Right ventricle myocardium inferior (tissue), 1 donor: ENCODE measurements at regions not wholly inside any gene's neighbourhood (a gene's known extent, or its start where the extent isn't known, plus 50 kb on each side); places are given as distances from the start of the nearest gene placed in this dataset.
"Not testable (repeated sequence)": the region's sequence is repeated elsewhere in the genome, so short reads cannot be mapped to it uniquely, and the experiment has no call there.

Experiments
- ATAC-seq: fragments of 200-7000 bp; cut with Tn5 transposase; one replicate; pipeline ENCODE4 v1.9.1; 2020; ENCODE audit warnings: mild to moderate bottlenecking, moderate library complexity
- DNase-seq: peaks from one replicate; pipeline ENCODE4 v3.0.0; 2021; ENCODE audit errors: missing footprints
- intact Hi-C: fragments of 100-400 bp; cut with DNase I; formaldehyde crosslinking; loops from one replicate; pipeline ENCODE4 v1.11.0; 2022
- donor health status: DM: no; HTN: yes; CAD: no; lungs with severe emphysema.

GRCh38 chr2:34242763-34243123 is 643.6 kb upstream of the FAM98A start:
- no peak for DNase-seq
- no peak for ATAC-seq
- intact Hi-C loops: no loop called here

DNA sequence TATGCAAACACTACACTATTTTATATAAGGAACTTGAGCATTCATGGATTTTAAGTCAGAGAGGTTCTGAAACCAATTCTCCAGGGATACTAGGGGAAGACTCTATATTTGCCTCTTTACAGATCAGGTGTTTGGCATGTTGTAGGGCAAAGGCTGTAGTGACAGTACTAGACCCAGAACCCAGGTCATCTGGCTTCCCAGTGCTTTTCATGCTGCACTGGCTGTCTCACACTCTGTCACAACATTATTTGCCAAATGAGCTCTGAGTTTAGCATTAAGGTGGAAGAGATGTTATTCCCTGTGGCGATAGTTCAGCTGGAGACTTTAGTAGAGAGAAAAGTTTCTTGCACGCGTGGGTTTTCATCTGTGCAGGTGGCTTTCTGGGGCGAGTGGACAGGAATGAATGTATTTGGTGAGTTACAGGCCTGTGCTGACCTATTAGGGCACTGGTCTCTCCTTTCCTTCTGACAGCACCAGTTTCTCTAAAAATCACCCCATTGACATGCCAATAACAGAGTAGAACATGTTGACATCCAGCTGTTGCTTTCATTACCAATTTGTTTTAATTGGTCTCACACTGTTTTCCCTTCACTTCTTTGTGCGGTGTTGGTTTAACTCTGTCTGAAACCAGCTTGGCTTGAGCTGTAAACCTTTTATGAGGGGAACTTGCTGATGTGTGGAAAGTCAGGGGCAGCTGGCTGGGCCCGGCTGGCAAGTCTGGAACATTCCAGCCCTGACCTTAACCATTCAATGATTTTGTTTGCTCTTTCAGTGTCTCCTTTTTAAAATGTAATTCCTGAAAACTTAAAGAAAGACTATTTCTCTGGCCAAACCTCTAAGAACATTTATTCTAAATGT is 643.0 kb upstream of the FAM98A start:
- intact Hi-C loops: no loop called here
- ATAC-seq: no peak
- DNase-seq: no peak

DNA sequence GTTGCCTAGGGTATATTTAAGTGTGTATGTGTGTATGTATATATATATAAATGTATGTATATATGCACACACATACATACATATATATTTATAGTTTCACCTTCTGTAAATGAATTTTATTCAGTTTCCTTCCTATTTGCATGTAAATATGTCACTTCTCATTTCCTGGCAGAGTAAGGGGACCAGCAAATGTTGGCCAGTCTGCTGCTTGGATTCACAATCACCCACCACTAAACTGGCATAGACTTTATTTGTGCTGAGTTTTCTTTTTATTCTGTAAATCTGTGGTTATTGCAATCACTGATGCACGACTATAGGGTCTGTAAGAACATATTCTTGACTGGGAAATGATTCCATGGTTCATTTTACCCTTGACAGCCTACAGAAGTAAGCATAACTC is 640.4 kb upstream of the FAM98A start:
- no peak for DNase-seq
- ATAC-seq: no peak
- intact Hi-C loops: no loop called here

DNA sequence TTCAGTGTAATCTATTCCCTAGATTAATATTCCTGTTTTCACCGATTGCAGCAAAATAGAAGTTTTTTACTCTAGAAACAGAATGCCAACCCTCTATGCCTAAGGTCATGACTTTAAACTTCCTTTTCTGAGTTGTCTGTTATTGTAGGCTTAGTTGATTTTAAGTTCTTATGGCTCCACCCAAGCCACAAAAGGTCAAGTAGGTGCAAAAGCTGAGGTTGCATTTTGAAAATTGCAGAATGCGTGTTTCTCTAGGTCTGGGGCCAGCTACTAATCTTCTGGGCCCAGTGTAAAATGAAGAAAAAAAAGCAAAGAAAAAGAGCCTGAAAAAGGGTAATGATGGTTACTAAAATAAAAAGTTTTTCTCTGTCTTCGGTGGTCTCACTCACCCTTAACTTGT is 635.7 kb upstream of the FAM98A start:
- DNase-seq (no peak), ATAC-seq (no peak)
- intact Hi-C loops: no loop called here

- intact Hi-C loops: no loop called here
- ATAC-seq (no peak), DNase-seq (no peak)
Measured at GRCh38 chr2:34229998-34230397, 630.9 kb upstream of the FAM98A start.

GRCh38 chr2:34215174-34215573 is 616.1 kb upstream of the FAM98A start:
- intact Hi-C loops: no loop called here
- ATAC-seq (no peak), DNase-seq (no peak)

DNA sequence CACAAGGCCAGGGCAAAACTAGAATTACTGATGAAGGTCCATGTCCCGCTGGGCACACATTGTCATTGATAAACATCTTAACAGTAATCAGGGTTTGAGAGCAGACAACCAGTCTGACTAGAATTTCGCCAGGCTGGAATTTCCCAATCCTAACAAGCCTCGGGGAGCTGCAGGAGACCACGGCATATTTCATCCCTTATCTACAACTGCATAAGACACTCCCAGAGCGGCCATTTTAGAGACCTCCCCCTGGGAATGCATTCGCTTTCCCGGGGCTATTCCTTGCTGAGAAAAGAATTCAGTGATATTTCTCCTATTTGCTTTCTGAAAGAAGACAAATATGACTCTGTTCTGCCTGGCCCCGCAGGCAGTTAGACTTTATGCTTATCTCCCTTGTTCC is 611.3 kb upstream of the FAM98A start:
- intact Hi-C loops, ATAC-seq, DNase-seq: not testable (repeated sequence)

DNA sequence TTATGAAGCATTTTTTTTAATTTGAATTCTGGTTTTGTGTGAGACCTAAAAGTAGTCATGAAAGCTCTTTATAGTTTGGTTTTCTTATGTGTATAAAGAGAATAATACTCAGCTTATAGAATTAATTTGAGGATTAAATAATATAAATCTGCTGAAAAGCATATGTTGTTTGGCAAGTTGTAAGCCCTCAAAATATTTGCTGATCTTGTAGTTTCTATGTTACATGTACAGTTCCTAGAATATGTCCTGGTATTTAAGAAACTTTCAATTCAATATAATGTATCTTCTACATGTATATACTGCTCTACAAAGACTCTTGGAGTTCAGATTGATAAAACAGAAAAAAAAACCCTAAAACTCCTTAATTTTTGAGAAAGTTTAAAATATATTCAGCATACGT is 605.5 kb upstream of the FAM98A start:
- ATAC-seq: no peak
- intact Hi-C loops: no loop called here
- no peak for DNase-seq

GRCh38 chr2:34201099-34201498 is 602.0 kb upstream of the FAM98A start:
- intact Hi-C loops: no loop called here
- DNase-seq: no peak
- ATAC-seq: no peak

DNA sequence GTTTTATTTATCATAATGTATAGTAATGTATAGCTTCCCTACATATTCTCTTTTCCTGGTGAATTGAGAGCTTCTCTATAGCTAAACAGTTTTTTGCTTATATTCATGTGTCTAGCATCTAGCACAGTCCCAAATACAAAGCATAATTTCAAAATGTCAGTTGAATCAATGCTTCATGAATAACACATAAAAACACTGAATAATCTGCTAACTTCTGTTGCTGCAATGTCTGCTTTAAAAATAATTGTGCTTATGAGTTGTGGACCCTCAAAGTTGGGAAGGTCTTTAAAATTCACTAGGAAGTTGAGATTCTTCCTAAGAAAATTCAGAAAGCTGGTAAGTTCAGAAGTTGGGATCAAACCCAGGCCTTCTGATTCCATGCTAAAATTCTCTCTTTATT is 600.9 kb upstream of the FAM98A start:
- intact Hi-C loops: no loop called here
- DNase-seq (no peak), ATAC-seq (no peak)

GRCh38 chr2:34193164-34193563 is 594.1 kb upstream of the FAM98A start:
- intact Hi-C loops: no loop called here
- no peak for DNase-seq
- ATAC-seq: no peak

DNA sequence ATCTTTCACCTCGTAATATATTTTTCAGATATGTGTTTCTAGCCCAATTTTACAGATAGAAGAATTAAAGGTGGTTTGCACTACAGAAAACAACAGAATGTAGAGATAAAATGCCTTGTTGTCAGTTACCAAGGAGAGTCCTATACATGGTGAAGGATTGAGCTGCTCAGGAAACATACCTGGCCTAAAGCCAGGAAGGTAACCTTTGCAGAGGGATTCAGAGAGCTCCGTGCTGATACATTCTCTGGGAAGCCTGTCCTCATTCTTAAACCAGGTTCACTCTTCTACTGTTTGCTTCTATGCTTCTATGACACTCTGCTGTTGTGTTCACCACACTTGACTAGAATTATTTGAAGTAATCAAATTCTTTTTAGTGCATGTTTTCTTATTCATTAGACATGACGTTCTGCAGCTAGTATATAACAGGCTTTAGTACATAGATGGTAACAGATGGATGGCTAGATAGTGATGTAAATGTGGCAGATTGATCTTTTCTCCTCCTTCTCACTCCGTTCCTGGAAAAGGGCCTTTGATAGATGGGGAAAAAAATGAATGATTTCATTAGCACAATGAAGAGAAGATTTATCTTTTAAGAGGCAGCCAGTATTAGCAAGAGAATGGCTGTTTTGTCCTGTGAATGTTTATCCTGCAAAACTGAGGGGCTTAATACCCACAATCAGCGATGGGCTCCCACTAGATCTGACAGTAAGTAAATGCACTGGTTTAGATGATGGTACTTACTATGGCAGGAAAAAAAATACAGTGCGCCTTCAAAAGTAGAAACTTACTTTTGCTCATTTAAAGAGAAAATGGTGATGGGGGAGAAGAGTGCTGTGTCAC is 589.6 kb upstream of the FAM98A start:
- no peak for ATAC-seq
- no peak for DNase-seq
- intact Hi-C loops: no loop called here

DNA sequence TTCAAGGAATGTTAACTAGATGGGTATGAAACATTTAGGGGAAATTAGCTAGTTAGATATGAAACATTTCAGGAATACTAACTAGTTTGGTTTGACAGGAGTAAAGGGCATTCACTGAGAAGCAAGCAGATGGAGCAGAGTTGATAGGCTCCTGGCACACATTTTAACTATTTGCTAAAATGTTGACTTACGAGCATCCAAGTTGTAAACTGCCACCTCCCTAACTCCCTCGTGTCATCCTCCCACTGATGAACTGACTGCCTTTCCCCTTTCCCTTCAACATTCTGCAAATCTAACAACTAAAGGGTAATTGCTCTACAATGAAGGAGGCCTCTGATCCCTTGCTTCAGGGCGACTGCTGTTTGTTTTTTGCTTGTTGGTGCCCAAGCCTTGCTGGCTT is 580.4 kb upstream of the FAM98A start:
- no peak for ATAC-seq
- DNase-seq: no peak
- intact Hi-C loops: no loop called here

GRCh38 chr2:34178482-34178881 is 579.4 kb upstream of the FAM98A start:
- DNase-seq: no peak
- intact Hi-C loops: no loop called here
- no peak for ATAC-seq

- intact Hi-C loops: no loop called here
- DNase-seq: no peak
- ATAC-seq: no peak
Measured at GRCh38 chr2:34176693-34177092, 577.6 kb upstream of the FAM98A start.

DNA sequence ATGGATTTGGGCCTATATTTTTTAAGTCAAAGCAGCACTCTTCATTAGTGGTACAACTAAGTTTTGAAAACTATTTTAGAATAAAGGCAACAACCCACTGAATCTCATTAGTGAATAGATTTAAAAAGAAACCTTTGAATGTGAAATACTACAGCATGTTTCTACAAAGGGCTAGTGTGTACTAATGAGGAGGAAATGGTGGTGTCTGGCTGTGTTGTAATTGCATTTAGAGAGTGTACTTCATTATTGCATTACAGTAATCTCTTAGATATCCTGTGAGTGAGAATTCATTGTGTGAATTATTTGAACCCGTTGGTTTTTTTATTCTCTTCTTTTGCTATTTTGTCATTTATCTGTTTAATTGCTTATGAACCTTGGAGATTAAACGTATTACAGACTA is 575.4 kb upstream of the FAM98A start:
- intact Hi-C loops: no loop called here
- no peak for DNase-seq
- ATAC-seq: no peak

DNA sequence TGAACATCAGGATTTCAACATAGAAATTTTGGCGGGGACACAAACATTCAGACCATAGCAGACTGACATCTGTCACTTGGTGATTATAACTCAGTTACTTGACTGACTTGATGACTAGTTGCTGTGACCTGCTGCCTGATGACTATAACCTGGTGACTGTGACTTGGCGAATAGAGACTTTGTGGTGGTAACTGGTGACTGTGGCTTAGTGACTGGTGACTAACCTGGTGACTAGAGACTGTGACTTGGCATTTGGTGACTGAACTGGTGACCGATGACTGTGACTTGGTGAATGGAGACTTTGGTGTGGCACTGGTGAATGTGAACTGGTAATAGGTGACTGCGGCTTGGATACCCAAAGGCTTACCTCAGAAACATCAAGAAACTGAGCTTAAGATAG is 563.1 kb upstream of the FAM98A start:
- intact Hi-C loops: no loop called here
- ATAC-seq (no peak), DNase-seq (no peak)

DNA sequence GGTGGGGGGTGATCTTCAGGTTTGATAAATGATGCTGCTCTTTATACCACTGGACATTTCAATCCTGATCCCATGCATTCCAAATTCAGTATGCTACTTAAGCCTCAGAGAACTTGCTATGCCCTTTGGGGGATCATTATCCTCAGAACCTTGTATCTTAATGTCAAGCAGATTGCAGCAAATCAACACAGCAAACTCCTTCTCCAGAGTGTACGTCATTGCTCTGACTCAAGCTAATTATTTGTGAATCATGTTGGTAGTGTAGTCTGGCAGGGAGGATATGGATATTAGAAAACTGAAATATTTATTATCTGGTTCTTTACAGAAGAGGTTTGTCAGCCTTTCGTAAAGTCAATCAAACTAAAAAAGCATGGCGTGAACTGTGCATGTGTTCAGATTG is 562.5 kb upstream of the FAM98A start:
- ATAC-seq (no peak), DNase-seq (no peak)
- intact Hi-C loops: no loop called here

DNA sequence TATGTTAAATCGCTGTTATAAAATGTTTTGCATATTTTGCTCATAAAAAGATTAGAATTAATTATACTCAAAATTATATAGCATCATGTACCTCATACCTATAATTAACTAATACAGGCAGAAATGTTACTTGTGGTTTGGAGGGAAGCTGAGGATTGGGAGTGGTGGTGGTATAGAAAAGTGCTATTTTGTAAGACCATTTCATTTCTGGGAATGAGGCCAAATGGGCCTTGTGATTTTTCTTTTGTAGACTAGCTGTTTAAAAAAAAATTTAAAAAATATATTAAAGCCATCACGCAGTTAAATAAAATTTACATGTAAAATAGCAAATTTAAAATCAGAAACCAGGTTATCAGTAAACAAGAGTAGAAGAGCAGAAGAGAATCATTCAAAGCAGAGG is 560.8 kb upstream of the FAM98A start:
- DNase-seq (no peak), ATAC-seq (no peak)
- intact Hi-C loops: no loop called here

DNA sequence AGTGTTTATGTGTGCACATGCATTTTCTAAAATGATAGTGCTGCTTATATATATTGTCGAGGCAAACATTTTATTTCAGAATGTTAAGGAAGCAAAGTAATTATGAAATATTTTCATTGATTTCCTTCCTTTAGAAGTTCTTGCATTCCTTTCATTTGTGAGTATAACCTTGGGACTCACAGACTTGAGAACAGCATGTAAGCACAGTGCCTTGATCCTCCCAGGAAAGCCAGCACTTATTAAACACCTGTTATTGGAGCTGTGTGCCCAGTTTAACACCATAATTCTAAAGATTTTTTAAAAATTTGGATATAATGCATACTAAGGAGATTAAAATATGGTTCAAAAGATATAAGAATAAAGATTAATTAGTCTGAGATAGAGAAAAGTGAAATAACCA is 554.4 kb upstream of the FAM98A start:
- DNase-seq (no peak), ATAC-seq (no peak)
- intact Hi-C loops: no loop called here
